ENCODE measurements at regions not wholly inside any gene's neighbourhood (a gene's known extent, or its start where the extent isn't known, plus 50 kb on each side); places are given as distances from the start of the nearest gene placed in this dataset.

DNA sequence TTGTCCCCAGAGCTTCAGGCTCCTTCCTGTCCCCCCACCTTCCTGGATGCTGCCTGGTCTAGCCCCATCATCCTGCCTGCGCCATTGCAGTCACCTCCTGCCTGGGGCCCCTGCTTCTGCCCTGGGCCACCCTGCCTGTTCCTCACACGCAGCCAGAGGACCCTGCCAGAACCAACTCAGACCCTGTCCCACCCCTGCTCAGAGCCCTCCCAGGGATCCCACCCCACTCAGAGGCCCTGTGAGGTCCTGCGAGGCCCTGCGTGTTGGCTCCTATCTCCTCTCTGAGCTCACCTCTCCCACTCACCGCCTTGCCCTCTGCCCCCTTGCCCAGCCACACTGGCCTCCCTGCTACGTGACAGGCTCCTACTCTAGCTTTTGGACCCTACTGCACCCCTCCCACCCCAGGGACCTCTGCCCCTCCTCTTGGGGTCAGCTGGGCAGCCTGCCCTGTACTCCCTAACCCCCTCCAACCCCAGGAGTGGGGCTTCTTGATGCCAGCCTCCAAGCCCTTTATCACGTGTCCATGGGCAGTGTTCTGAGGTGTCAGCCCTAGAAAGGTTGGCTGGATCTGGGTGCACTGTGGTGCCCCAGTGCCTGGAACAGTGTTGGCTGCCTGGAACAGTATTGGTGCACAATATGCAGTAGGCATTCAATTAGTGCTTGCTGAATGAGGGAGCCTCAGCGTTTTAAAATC is 68.3 kb downstream of the CEBPB start:
- no peak for DNase-seq

DNA sequence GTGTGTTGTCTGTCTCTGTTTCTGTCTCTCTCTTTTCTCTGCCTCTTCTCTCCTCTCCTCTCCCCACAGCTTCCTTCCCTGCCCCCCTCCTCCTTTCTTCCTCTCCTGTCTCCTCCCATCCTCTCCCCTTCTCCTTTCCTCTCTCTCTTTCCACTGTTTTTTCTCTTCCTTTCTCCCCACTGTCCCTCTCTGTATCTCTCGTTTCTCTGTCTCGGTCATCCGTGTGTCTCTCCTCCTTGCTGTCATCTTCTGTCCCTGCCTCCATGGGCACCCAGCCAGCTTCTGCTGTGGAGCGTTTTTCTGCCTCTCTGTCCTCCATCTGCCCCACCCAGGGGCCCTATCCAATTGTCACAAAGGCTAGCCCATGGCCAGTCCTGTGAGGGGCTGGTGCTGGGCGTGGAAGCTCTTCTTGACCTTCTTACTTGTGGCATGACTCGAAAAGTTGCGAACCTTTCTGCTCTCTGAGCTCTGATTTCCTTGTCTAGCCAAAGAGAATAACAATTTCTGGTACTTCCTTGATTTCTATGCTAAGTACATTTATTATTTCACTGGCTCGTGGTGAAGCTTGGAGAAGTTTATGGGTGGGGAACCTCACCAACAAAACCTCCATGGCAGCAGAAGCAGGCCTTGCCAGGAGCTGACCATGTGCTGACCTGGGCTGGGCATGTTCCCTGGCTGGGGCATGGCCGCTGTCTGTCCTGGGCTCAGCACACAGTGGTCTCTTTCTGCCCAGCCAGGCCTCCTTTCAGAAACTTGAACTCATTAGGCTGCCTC is 69.3 kb downstream of the CEBPB start:
- DNase-seq: no peak

DNA sequence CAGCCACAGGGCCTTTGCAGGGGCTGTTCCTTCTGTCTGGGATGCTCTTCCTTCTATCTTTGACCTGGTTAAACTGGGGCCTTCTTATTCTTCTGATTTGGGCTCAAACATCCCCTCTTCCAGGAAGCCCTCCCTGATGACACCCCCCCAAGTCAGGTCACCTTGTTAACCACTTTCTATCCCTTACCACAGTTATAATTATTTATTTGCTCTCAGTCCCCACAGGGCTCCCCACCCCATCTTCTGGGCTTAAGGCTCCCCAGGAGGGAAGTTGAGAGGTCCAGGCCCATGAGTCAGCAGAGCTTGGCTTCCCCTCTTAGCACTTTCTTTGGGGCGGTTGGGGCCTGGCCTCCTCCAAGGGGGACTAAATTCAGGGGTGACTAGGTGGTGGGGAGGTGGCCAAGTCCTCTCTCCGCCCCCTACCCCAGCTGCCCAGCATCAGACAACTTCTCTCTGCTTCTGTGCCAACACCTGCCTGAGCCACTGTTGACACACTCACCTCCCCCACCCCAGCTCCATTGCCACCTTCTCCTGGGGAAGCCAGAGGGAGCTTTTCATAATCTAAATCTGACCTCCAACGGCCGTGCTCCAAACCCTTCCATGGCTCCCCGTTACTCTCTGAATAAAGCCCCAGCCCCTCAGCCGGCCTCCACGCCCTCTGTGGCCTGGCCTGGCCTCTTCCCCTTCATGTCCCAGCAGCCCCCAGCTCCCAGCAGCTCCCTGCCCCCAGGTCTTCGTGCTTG is 70.0 kb downstream of the CEBPB start:
- peak; percentile 21 for DNase-seq

DNA sequence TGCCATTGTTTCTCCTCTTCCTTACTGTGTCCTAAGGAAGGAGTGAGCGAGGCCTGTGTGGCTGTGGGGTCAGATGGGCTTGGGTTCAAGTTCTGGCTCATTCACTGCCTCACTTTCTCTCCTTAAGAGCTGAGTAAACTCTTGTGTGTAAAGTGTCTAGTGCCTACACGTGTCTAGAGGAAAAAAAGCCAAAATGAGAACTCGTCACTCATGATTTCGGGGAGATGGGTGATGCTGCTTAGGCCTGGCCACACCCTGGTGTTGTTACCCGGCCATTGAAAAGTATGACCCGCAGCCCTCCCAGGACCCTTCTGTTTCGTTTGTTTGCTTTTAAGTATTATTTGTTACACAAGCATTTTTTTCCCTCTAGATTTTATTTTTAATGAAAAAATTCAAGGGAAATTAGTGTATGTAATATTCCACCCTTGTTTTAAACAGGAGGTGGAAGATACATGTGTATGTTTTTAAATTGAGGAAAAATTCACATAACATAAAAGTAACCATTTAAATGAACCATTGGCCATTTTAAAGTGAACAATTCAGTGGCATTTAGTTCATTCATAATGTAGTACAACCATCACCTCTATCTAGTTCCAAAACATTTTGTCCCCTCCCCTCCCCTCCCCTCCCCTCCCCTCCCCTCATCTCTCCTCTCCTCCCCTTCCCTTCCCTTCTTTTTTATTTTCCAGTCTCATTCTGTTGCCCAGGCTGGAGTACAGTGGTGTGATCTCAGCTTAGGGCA is 71.0 kb downstream of the CEBPB start:
- no peak for DNase-seq

DNA sequence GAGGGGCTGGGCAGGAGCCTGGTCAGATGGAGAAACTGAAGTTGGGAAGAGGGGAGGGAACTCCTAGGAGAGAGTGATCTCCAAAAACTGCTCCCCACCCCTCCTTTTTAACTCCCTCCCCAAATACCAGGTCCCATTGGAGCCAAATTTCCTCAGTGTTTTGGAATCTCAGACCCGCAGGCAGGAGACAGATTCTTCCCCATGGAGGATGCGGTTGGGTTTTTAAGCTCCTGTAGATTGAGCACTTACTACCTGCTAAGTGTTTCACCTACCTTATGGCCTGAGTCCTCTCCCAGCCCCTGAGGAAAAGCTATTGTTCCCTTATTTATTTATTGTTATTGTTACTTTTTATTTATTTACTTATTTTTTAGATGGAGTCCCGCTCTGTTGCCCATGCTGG is 73.2 kb downstream of the CEBPB start:
- no peak for DNase-seq

DNA sequence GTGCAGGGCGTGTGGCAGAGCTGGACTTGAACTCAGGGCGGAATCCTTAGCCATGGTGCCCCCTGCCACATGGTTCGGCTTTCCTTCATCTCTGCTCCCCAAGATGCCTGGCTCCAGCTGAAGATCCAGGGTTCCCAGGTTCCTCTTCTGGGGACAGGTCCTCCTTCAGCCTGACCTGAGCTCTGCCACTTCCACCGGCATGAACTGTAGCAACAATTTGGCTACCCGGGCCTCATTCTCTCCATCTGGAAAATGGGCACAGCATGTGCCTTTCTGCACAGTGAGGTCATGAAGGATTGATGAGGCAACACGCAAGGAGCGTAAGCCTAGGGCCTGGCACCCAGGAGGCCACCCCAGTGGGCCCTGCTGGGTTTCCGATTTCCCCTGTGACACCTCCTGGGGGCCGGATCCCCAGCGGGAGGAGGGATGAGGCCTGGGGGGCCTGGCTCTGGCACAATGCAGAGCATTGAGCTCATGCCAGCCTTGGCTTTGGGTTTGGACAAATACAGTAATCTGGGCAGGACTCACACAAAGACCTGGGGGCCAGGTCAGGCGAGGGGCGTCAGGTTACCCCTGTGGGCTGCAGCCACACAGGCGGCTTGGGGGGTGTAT is 74.0 kb downstream of the CEBPB start:
- no peak for DNase-seq

DNA sequence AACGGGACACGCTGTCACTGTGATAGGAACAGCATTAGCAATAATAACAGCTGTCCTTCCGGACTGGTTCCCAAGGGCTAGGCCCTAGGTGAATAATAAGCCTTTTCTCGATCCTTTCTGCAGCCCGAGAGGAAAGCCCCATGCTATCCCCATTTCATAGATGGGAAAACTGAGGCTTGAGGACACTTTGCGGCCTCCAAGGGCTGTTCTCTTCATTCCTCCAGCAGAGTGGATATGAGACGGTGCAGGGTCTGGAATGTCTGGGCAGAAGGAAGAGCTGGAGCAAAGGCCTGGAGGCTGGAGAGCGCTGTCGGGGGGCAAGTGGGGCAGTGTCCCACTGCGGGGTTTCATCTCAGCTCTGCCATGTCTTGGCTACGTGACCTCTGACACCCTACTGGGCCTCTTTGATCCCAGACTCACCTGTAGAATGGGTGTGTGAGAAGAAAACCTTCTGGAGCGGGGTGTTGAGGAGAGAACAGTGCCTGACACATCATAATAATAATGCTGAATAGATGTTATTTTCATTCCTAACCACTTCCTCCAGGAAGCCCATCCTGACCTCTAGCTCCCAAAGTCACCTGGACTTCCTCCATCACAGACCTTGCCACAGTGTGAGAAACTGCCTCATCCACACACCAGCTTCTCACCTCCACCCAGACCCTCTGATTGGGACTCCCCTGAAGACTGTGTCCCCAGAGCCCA is 74.8 kb downstream of the CEBPB start:
- DNase-seq: no peak

DNA sequence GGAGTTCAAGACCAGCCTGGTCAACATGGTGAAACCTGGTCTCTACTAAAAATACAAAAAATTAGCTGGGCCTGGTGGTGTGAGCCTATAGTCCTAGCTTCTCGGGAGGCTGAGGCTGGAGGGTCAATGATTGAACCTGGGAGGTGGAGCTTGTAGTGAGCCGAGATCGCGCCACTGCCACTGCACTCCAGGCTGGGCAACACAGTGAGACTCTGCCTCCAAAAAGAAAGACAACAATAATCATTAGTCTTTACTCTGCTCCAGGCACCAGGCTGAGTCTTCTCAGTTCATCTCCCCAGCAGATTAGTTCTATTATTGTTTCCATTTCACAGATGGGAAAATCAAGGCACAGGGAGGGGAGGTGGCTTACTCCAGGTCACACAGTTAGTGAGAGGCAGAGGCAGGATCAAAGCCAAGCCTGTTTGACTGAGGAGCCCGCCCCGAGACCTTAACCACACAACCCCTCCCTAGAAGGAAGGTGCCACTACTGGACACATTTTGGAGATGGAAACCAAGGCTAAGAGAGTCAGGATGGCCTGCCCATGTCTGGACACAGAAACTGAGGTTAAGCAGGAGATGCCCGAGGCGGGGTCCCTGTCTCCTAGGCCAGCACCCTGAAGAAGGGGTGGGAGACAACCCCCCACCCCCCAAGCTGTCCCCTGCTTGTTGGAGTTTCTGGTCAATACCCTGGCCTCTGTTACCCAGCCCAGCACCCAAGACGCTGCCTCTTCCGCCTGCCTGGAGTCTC is 75.8 kb downstream of the CEBPB start:
- no peak for DNase-seq

DNA sequence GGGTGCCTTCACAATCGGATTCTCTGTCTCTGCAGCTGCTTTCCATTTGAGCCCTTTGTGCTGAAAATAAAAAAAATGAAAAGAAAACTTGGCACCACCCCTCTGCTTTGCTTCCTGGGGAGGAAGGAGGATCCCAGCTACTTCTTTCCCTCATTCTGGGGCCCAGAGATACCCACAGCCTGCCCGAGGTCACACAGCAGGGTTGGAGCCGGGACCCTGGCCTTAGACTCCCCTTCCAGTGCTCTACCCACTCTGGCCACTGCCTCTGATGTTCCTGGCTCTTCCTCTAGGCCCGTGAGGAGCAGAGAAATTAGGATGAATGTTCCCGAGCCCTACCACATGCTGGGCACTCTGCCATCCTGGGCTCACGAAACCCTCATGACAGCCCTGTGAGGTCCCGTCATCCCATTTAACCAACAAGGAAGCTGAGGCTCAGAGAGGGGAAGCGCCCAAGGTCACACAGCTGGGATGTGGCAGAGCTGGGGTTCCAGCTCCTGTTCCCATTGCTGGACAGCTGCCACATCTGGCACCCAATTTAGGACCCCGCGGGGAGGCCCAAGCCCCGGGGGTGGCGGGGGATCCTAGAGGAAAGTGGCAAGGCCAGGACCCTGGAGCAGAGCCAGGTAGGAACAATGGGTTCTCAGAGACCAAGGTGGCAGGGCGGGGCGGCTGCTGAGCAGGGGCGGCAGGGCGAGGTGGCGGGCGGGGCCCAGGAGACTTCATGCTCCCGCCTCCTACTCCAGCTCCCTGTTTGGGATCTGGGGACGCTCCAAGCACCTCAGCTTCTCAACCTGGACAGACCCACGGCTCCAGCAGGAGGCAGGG is 76.6 kb downstream of the CEBPB start:
- no peak for DNase-seq

DNA sequence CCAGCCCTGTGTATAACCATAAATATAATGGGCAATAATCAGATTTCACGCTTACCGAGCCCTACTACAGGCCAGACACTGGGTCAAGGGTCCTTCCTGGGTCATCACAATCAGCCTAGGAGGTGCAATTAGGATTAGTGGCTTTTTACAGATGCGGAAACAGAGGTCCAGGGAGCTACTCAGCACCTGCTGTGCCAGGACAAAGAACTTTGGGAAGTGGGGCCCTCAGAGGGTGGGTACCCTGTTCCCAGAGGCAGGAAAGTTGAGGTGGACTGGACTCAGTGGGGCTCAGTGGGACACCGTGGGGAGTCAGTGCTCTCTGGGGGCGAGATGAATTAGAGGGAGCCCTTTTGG is 77.2 kb downstream of the CEBPB start:
- no peak for DNase-seq

DNA sequence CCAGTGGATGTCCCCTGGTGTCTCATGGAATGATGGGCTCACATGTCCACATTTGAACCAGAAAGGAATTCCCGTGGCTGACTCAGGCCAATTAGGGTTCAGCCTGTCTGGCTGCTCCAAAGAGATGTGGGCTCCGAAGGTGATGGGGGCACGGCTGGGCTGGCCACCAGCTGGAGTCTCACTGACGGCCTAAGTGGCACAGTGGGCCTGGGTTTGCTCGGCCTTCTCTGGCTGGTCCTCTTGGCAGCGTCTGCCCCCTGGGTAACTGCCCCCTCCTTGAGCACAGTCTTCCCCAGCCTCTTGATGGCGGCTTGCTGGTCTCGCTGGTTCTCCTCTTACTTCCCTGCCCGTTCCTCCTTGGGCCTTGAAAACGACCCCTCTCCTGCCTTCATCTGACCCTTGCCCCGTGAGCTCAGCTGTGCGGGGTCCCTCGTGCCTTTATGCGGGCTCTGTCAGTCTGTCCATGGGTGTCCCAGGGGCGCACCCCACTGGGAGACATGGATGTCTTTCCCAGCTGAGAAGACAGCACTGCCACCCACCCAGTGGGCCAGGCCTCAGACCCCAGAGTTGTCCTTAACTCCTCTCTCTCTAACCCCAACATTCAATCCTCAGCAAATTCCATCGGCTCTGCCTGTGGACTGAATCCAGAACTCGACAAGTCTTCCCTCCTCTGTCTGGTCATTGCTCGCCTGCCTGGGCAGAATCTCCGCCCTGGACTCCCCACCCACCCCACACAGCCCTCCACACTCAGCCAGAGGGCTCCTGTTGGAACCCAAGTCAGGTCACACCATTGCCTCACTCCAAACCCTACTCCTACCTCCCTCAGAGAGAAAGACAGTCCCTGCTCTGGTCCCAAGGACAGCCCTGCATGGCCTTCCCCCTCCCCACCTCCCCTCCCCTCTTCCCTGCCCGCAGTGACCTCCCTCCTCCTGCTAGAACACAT is 78.7 kb downstream of the CEBPB start:
- no peak for DNase-seq

DNA sequence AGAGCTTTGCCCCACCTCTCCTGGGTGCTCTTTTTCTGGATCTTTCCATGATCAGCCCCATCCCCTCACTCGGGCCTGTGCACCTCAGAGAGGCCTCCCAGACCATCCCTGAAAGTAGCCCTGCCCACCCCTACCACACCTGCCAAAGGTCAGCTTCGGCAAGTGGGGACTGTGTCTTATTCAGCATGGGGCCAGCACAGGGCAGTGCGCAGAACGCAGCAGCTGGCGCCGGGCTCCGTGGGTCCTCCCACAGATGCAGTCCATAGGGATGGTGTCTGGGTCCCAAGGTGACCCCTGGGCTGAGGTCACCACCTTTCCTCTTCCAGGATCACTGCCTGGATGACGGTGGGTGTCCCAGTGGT is 79.4 kb downstream of the CEBPB start:
- DNase-seq: no peak

DNA sequence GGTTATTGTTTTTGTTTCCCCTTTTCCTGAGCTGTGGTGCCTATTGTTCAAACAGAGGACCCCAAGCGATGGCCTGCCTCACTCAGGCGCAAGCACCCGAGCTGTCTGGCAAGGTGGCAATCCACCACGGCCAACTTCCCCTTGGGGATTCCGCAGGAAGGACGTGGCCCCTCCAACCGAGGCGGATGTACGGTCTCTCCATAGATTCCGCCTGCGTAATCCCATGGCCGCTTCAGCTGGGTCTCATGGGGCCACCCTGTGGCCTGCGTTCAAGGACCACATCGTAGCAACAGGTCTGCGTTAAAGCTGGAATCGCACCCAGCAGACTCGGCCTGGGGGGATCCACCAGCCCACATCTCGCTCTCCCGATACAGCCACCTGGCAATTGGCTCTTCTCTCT is 79.9 kb downstream of the CEBPB start:
- DNase-seq: no peak

DNA sequence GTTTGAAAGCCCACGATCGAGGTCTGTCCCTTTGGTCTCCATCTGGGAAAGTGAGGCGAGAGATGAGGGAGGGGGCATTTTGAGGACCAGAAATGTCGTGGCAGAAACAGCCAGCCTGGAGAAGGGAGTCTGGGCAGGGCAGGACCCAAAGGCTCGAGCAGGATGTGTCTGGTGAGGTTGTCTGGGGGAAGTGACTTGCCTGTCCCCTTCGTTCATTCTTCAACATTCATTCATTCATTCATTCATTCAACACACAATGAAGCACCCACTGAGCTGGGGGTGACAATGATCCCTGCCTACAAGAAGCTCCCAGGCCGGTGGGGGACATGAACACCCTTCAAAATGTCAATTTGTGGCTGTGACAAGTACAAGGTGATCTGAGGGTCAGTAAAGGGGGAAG is 80.5 kb downstream of the CEBPB start:
- no peak for DNase-seq

DNA sequence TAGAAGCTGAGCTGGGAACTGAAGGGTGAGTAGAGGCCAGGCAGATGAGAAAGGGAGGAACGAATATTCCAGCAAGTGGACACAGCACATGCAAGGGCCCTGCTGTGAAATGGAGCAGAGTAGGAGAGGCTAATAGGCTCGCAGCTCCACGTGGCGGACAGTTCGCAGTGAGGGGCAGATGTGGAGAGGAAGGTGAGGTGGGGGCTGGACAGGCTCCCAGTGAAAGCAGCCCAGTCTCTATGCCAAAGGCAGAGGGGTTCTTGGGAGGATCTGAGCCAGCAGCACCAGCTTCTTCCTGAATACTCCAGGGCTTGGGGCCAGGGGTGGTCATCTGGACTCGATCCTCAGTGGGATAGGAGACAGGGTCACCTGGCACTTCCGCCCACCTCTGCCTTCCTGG is 81.0 kb downstream of the CEBPB start:
- no peak for DNase-seq

DNA sequence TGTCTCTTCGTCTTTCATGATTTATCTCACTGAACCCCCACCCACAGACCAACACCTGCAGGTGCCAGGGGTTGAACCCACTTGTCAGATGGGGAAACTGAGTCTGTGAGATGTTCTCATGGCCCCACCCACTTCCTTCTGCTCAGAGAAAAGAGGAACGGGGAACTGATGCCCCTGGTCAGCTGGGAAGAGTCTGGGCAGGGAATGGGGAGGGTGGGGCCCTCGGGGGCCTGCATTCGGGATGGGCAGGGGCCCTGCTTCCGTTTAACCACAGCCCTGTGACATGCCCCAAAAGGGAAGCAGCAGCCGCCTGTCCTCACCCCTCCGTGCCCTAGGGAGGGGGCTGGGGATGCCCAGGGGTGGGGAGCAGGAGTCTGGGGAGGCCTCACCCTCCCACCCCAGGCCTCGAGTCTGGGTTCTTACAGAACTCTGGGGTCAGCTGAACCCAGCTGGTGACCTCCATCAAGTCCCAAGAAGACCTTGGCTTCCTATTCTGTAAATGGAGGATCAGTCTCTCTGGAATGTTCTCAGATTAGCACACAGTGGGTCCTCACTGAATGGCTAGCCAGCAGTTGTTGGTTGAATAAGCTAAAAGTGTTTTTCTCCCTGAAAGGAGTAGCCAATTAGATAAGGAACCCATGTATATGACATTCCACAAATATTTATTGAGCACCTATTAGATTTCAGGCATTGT is 81.5 kb downstream of the CEBPB start:
- no peak for DNase-seq

DNA sequence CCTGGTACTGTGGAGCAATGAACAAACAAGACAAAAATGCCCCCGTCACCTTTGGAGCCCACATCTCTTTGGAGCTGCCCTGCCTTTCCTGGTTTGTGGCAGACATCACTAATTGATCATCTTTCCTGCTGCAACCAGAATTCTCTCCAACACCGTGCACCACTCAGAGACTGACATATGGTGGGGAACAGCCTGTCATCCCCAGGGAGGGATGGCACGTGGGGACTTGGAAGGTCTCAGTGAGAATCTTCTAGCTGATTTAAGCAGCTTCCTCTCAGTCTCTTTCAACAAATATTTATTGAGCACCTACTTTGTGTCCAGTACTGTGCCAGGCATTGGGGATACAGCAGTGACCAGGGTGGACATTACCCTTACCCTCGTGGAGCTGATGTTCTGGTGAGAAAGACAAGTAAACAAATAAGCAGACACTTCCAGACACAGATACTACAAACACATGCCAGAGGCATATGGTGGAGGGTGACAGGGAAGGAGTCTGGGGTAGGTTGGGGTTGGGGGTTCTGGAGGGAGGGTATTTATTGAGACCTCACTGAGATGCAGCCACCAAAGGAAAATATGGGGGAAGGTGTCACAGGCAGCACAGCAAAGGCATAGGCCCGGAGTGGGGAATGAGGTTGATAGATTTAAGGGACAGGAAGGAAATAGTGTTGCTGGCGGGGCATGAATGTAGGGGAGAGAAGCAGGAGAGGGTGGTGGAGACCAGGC is 82.3 kb downstream of the CEBPB start:
- DNase-seq: no peak

All from NCI-H1092 (cell line).